GM21526 (cell line): ENCODE measurements at regions not wholly inside any gene's neighbourhood (a gene's known extent, or its start where the extent isn't known, plus 50 kb on each side); places are given as distances from the start of the nearest gene placed in this dataset.

Source experiments
- ATAC-seq: cut with Tn5 transposase; IDR thresholded peaks from one replicate; pipeline ENCODE4 v1.9.1; 2021; ENCODE audit warnings: moderate library complexity; ENCODE audit not compliant: unreplicated experiment, low FRiP score

GRCh38 chr7:79732535-79732934, 279.1 kb upstream of the MAGI2 start:
- ATAC-seq: no peak

GRCh38 chr7:79730971-79731370, 277.5 kb upstream of the MAGI2 start:
- ATAC-seq: no peak

- ATAC-seq: no peak
Measured at GRCh38 chr7:79723833-79724618, 270.6 kb upstream of the MAGI2 start.

GRCh38 chr7:79722217-79722616, 268.8 kb upstream of the MAGI2 start:
- ATAC-seq: no peak

GRCh38 chr7:79719216-79719615, 265.7 kb upstream of the MAGI2 start:
- ATAC-seq: no peak

- ATAC-seq: no peak
Measured at GRCh38 chr7:79716329-79716728, 262.9 kb upstream of the MAGI2 start.

GRCh38 chr7:79714081-79714480, 260.6 kb upstream of the MAGI2 start:
- no peak for ATAC-seq

GRCh38 chr7:79713276-79713675, 259.8 kb upstream of the MAGI2 start:
- ATAC-seq: no peak

GRCh38 chr7:79711660-79712059, 258.2 kb upstream of the MAGI2 start:
- no peak for ATAC-seq

GRCh38 chr7:79709574-79710409, 256.3 kb upstream of the MAGI2 start:
- no peak for ATAC-seq

GRCh38 chr7:79702116-79702515, 248.6 kb upstream of the MAGI2 start:
- ATAC-seq: no peak

- no peak for ATAC-seq
Measured at GRCh38 chr7:79692015-79692414, 238.5 kb upstream of the MAGI2 start.

GRCh38 chr7:79691074-79691473, 237.6 kb upstream of the MAGI2 start:
- no peak for ATAC-seq

GRCh38 chr7:79684384-79684783, 230.9 kb upstream of the MAGI2 start:
- ATAC-seq: no peak

GRCh38 chr7:79683916-79684315, 230.4 kb upstream of the MAGI2 start:
- no peak for ATAC-seq

GRCh38 chr7:79683185-79683890, 229.9 kb upstream of the MAGI2 start:
- no peak for ATAC-seq

GRCh38 chr7:79681454-79681853, 228.0 kb upstream of the MAGI2 start:
- ATAC-seq: no peak

GRCh38 chr7:79673969-79674368, 220.5 kb upstream of the MAGI2 start:
- no peak for ATAC-seq

- ATAC-seq: no peak
Measured at GRCh38 chr7:79673421-79673820, 220.0 kb upstream of the MAGI2 start.

- no peak for ATAC-seq
Measured at GRCh38 chr7:79668292-79668691, 214.8 kb upstream of the MAGI2 start.

GRCh38 chr7:79666472-79666871, 213.0 kb upstream of the MAGI2 start:
- no peak for ATAC-seq
